Smooth muscle cell of the brain vasculature (primary cell): ENCODE measurements at regions not wholly inside any gene's neighbourhood (a gene's known extent, or its start where the extent isn't known, plus 50 kb on each side); places are given as distances from the start of the nearest gene placed in this dataset.
A peak's percentile ranks its signal among the peaks of the same experiment; 100 is the strongest.

ENCODE experiments used
- DNase-seq: peaks from one replicate; pipeline ENCODE4 v3.0.0-alpha.2; 2012; ENCODE audit warnings: low read depth, low spot score

DNA sequence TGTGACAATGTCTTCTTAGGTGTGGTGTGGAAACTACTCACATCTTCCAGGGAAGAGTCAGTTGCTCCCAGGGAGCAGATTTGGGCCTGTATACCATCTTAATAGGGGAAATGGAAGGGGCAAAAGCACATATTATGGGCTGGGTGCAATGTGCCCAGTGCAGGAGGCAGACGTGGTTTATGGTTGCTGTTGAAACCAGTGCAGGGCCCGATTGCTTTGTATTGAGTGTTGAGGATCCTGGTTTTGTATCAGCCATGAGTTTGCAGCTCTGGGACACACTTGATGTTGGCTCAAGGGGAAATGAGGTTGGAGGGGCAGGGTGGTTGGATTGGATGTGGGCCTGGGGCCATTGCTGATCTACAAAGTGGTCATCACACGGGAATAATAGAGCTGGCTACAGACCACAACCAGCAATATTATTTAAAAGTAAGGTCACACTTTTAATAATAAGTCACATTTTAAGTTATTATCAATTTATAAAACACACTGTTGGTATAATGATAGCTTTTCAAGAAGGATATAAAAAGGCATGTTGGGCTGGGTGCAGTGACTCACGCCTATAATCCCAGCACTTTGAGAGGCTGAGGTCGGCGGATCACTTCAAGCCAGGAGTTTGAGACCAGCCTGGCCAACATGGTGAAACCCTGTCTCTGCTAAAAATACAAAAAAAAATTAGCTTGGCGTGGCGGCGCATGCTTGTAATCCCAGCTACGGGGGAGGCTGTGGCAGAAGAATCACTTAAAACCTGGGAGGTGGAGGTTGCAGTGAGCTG lies 302.4 kb downstream of the SEC14L1 start:
- no peak for DNase-seq

DNA sequence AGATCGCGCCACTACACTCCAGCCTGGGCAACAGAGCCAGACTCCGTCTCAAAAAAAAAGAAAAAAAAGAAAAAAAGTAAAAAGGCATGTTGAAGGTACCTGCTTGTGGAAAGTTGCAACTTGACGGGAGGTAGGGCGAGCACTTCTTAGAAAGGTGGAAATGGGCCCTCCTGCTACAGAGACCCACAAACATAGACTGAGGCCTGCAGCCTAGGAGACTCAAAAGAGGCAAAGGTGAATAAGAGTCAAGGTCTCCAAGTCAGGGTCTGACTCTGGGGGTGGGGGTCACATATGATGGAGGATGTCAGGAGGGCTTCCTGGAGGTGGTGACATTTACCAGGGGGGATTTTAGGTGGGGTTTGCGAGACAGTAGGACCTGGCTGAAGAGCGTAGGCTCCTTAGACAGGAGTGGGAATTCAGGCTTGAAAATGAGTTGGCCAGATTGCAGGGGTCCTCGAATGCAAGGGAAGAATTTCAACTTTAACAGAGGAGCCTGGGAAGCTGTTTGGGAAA lies 303.0 kb downstream of the SEC14L1 start:
- DNase-seq = no peak

DNA sequence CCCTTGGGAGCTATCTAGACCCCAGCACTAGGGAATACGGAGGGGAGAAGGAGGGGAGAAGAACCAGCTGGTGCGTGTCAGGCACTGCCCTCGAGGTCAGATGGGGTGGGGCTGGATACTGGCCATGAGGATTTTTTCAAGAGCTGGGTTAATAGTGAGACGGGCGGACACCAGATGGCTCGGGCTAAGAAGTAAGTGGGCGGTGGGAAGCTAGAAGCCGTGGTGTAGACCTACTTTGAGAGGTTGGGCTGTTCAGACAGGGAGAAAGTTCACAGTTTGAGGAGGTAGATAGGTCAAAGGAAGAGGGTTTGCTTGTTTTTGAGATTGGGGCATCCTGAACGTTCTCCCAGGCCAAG lies 303.8 kb downstream of the SEC14L1 start:
- no peak for DNase-seq

DNA sequence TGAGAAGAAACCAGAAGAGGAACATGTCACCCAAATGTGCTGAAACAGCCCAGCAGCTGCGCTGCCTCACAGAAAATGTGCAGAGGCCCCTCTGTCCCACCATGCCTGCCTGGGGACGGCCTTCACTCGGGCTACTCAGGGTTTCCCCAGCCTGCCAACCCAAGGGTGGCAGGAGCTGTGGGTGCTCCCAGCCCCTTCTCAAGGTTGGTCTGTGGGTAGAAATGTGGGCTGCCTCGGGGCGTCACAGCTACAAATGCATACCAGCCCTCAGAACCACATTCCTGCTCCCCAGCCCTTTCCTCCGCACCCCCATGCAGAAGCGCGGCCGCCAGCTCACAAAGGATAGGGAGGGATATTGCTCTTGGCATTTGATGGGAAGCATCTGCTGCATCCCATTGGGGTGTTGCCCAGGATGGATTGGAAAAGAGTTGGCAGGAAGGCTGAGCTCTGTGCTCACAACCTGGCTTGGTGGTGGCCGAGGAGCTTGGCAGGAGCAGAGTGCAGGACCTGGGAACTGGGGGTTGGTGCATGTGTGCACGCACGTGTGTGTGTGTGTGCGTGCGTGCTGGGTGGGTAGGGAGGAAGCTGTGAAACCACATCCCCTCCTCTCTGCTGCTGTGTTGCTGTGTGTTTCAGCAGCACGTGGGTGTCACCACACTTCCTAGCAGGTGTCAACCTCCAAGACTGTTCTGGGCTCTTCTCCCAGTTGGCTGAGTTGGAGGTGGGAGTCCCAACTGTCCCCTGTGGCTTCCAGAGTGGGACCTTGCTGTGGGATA lies 304.4 kb downstream of the SEC14L1 start:
- no peak for DNase-seq

DNA sequence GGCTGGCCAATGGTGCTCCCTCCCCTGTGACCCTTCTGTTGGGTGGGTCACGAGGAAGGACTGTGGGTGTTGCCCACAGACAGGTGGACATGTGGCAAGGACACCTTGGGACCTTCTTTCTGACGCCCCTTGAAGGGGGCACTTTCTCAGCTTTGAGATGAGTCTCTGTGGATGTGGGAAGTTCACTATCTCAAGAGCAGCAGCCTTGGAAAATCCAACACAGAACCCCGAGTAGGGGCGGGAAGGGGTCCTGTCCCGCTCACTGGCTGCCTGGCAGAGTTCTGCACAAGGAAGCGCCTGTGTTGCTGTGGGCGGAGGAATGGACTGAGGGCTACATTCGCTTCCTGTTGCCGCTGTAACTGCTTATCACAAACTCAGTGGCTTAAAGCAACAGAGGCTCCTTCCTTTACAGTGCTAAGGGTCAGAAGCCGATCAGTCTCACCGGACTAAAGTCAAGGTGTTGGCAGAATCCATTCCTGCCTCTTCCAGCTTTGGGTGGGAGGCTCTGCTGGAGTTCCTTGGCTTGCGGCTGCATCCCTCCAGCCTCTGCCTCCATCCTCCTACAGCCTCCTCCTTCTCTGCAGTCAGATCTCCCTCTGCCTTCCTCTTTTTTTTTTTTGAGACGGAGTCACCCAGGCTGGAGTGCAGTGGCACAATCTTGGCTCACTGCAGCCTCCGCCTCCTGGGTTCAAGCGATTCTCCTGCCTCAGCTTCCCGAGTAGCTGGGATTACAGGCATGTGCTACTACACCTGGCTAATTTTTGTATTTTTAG lies 305.2 kb downstream of the SEC14L1 start:
- no peak for DNase-seq

DNA sequence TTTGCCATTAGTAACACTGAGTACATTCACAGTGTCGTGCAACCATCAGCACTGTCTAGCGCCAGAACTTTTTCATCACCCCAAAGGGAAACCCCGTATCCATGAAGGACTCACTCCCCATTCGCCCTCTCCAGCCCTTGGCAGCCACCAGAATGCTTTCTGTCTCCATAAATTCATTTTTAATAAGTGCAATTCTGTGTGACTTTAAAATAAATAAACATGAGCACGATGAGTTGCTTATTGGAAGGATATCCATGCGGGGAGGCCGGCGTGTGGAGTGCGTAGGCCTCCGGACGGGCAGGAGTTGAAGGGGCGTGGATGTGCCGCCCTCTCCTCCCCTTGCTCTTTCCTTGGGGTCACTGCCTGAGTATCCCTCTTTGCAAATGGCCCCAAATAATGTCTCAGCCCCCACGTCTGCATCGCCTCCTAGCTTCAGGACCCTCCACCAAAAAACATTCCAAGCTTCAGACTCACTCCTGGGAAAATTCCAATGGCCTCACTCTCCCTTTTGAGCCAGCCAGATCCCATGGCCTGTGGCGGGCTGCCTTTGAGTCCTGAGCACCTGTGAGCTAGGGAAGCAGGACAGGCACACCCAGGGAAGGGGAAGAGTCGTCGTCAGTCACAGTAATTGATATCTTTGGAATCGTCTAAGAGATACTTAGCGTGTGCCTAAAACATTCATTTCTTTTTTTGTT lies 306.3 kb downstream of the SEC14L1 start:
- no peak for DNase-seq

DNA sequence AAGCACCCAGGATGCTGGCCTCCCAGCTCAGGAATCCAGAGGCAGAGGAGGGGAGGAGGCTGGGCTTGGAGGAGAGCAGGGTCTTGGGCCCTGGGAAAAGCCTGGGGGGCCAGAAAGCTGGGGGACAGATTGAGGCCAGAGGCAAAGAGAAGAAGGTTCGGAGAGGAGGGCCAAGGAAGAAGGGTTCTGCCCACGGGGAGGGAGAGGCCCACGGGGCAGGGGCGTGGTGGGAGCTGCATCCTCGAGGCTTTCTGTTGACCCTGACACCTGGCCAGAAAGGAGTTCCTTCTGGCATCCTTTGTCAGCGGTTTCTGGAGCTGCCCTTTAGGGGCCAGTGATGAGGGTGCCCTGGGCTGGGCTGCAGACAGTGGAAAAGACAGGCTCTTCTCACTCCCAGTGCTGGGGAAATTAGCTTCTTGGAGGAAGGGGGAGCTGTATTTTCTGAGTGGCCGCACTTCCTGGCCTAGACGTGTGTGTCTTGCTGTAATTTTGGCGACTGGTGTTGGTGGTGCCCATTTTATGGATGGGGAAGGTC lies 308.7 kb downstream of the SEC14L1 start:
- no peak for DNase-seq

DNA sequence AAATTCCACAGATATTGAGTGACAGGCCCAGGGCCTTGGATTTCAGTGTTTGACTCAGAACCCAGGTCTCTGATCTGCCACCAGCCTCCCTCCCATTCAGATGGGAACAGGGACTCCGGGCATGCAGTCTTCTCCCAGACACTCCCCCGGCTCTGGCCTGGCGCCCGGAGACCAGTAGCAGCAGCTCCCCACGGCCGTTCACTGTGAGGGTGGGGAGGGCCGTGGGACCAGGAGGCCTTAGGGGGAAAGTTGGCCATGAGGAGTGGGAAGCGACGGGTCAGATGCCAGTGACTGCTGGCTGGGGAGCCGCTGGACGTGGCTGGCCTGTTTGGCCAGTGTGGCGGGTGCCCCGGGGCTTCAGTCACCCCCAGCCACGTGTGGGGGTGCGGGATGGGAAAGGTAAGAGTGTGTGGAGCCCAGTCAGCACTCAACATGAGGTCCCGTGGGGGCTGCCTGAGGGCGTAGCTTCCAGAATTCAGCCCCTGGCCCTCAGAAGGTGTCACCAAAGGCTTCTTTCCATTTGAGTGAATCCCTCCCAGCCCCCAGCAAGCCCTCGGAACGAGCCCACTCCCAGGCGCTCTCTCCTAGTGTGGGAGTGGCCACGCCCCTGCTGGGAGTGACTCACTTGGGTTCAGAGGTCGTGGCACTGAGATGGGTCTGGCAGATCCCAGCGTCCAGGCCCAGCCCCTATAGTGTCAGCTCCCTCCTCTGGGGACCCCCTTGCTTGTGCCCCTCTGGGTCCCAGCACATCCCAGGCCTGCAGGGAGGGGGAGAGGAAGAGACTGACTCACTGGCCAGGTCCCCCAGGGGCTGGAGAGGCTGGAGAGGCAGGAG lies 309.4 kb downstream of the SEC14L1 start:
- peak; percentile 75 for DNase-seq

DNA sequence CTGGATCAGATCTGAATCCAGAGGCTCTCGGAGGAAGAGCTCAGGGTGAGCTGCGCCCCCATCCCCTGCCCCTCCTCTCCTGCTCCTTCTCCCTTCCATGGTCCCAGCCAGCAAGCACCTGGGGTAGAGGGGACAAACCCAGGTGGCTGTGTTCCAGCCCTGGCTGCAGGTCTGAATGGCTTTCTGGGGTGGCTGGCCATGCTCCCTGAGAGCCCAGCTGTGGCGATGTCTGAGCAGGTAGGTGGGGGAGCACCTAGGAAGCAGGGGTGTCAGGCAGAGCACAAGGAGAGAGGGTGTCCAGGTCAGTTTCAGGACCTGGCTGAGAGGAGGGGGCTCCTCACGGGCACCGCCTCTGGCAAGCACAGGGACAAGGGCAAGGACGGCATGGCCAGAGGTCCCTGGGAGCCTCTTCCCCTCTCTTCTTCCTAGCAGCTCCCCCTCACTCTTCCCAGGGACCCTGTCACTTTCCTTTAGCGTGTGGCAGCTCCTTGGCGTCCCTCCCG lies 310.0 kb downstream of the SEC14L1 start:
- DNase-seq = no peak

DNA sequence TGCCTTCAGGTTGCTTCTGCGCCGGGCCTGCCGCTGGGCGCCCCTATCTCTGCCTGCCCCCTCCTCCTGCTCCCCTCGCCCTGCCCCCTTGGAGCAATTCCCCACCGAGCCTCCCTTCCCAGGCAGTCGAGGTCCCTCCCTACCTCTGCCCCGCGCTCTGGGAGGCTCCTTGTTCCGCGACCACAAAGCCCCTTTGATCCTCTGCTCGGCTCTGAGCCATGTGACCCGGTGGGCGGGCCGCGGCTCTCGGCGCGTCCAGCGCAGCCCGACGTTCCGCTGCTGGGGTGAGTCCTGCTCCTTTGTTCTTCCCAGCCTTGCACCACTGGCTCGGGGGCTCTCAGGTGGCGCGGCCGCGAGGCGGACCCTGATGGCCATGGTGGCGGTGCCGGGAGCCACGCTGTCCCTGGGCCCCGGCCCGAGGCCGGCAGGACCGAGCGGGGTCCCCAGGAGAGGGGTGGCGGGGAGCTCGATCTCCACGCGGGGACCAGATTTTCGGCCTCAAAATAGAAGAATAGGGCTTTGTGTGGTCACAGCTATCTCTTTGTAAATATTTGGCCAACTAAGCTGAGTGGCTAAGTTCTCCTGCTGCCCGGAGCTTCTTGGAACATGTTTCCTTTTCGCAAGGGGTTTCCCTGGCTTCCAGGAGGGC lies 310.6 kb downstream of the SEC14L1 start:
- no peak for DNase-seq

DNA sequence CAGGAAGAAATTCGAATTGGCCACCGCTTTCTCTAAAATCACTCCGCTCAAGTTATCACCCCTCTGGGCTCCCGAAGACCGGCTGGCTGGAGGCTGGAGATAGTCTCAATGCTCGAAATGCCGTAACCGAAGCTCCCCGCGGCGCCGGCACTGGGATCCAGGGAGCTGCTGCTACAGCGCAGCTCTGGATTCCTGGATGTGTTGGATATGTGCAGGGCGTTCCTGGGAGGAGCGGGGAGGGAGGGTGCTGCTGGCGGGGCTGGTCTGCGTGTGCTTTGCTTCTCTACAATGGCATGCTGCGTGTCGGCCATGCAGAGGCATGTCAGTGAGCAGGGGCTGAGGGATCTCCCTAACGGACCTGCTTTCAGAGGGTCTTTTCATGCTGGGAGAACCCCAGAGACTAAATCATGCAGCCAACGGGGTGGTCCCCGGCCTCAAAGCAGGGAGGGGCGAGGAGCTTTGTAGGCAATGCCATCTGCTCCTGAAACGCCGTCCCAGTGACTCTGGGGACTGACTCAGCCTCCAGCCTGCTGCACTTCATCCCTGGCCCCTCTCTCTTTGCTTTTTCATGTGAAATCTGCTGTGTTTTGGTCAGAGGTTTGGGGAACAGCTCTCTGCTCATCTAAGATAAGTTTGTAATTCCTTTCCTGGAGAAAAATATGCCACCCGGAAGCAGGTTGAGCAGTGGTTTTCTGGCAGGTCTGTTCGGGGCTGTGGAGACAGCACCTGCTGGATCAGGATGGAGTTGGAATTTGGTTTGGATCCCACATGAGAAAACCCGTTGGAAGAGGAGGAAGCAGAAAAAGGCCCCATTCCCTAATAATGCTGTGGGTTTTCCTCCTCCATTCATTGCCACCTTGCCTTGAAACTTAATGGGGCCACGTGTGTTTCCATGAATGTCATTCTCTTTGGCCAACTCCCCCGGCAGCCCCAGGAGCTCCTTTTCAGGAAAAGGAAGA lies 311.4 kb downstream of the SEC14L1 start:
- no peak for DNase-seq

DNA sequence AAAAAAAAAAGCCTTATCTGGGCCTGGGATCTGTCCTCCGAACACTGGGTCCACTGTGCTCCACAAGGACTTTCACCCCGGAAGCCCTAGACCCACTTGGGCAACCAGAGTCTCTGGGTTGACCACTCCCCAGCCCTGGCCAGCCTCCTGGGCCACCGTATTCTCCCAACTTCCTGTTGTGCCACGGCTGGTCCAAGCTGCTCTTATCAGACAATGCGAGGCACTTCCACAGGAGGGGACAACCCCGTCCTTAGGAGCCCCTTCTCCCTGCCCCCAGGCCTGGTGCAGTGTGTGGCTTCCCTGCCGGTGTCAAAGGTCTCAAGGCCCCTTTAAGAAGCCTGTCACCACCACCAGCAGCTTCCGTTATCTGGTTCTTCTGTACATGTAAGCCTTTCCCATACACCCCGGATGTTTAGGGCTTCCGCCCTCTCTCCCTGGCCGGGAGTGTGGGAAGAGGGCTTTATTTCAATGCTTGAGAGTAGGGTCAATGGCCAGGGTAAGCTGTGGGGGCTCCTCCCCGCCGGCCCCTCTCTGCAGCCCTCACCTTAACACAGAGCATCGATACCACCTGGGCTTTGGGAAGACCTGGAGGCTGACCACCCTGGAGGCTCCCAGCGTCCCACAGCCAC lies 313.0 kb downstream of the SEC14L1 start:
- no peak for DNase-seq

DNA sequence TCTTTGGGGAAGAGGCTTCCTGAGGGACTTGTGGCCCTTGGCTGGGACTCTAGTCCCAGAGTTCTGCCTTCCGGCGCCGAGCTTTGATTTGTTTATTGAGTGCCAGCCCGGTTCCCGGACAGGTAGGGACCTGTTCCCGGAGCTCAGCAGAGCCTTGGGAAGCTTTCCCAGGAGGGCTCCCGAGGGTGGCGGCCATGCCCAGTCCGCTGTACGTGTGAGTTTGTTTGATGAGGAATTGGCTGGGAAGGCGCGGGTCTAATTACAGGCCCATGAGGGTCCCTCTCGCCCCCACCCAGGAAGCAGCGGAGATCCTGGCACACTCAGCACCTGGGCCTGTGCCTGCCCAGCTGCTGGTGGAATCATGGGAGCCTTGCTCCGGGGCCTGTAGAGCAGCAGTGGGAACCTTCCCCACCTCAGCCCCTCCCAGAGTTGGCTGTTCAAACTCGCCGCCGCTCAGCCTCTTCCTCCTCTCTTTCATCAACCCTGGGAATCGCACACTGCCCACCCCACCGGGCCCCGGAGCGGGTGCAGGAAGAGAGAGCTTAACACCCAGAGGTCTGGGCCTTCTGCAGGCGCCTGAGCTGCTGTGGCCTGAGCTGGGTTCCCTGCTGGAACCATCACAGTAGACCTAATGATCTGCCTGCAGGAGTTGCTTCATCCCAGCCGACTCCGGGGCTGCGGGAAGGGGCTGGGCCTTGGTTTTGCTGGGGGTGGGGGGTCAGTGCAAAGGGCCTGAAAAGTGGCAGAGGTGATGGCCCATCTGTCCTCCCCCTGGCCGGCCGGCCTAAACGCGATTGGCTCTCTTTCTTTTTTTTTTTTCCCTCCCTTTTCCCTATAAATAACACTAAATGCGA lies 313.7 kb downstream of the SEC14L1 start:
- DNase-seq = no peak

DNA sequence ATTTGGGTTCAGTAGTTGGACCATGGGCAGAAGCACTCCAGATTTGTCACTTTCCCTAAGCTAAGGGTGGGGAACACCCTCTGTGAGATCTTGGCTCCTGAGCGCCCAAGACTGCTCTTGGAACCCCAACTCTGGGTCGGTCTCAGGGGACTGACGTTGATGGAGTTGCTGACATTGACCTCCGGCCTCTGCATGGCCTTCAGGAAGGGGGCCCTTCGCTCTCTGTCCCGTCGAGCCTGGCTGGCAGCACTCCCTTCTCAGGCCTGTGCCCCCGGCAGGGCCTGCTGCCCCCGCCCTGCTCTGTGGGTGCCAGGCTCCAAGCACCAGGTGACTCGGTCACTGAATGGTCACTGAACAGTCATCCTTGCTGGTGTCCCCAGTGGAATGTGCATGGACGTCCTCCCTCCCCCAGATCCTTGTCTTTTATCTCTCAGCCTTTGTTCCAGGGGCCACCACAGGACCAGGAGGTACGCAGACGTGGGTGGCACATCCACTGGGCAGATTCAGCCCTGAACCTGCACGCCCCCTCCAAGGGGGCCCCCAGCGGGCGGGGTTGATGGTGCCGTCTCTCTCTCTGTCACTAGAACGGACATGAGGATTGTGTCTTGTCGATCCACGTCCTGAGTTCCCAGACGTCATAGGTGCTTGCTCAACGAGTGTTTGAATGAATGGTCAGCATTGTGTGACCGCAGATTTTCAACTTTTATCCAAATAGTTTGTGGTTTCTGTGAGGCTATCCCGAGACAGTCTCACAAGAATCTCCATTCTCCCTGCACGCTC lies 314.5 kb downstream of the SEC14L1 start:
- DNase-seq = no peak

DNA sequence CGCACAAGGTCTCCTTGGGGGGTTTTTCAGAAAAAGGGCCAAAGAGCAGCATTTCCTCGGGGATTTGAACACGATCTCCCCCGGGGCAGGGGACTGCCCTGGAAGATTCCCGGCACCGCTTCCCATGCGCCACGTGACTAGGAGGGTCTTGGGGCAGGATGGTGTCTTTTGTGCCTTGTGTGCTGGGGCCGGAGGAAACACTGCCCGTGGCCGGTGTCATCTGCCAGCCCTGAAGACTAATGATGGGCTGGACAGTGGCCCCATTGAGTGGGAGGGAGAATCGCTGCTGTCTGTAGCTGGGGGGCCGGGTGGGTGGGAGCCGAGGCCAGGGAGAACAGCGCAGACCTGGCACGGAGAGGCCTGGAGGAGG lies 315.1 kb downstream of the SEC14L1 start:
- no peak for DNase-seq

DNA sequence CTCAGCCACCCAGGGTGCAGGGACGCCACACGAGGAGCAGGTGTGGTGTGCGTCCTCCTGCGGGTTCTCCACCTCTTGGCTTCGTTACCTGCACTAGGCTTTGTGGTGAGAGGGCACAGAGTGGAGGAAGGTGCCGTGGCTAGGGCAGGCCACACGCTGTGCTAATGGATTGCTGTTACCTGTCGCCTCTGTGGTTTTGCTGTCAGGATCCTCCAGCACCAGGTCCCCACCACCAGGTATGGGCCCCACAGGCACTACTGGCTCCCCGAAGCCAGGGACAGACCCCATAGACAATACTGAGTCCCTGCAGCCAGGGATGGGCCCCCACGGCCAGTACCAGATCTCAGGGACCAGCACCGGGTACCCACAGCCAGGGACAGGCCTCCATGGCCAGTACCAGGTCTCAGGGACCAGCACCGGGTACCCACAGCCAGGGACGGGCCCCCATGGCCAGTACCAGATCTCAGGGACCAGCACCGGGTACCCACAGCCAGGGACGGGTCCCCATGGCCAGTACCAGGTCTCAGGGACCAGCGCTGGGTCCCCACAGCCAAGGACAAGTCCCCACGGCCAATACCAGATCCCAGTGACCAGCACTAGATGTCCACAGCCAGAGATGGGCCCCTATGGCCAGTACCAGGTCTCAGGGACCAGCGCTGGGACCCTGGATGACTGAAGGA lies 315.6 kb downstream of the SEC14L1 start:
- DNase-seq = no peak
